ENCODE measurements at regions not wholly inside any gene's neighbourhood (a gene's known extent, or its start where the extent isn't known, plus 50 kb on each side); places are given as distances from the start of the nearest gene placed in this dataset.
"Not testable (repeated sequence)": the region's sequence is repeated elsewhere in the genome, so short reads cannot be mapped to it uniquely, and the experiment has no call there.

DNA sequence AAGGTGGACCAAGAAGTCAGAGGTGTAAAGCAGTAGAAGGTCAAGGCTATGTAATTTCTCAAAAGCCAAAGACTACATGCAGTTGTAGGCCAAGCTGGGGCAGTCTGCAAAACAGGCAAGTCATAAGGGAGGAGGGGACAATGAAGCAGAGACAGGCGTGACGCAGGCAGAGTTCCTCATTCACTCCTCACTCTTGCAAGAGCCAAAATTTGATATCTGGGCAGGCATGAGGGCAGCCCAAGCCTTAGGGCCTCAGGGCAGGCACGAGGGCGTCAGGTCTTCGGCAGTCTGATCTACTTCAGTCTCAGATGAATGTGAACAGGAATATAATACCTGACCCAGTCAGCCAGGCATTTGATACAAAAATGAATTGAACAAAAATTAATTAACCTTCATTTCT, 86.4 kb upstream of the AGA start:
- DNase-seq (ENCODE audit: low spot score) = no peak
- Histone ChIP-seq H3K9me3 (ENCODE audit: severe bottlenecking) (no peaks in the 10 kb centered on the region), H3K36me3 (ENCODE audit: low read depth) (no peaks in the 10 kb centered on the region), H3K27me3 (ENCODE audit: insufficient read depth, poor library complexity, severe bottlenecking) (no peaks in the 10 kb centered on the region), H3K4me3 (ENCODE audit: severe bottlenecking) (no peak overlapping the region), H3K27ac (ENCODE audit: poor library complexity, severe bottlenecking) (no peak overlapping the region), H3K4me1 (ENCODE audit: insufficient read depth, poor library complexity, severe bottlenecking) (no peaks in the 10 kb centered on the region)
- TF ChIP-seq, protein P1, sequence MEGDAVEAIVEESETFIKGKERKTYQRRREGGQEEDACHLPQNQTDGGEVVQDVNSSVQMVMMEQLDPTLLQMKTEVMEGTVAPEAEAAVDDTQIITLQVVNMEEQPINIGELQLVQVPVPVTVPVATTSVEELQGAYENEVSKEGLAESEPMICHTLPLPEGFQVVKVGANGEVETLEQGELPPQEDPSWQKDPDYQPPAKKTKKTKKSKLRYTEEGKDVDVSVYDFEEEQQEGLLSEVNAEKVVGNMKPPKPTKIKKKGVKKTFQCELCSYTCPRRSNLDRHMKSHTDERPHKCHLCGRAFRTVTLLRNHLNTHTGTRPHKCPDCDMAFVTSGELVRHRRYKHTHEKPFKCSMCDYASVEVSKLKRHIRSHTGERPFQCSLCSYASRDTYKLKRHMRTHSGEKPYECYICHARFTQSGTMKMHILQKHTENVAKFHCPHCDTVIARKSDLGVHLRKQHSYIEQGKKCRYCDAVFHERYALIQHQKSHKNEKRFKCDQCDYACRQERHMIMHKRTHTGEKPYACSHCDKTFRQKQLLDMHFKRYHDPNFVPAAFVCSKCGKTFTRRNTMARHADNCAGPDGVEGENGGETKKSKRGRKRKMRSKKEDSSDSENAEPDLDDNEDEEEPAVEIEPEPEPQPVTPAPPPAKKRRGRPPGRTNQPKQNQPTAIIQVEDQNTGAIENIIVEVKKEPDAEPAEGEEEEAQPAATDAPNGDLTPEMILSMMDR (IDR thresholded peaks at IDR 0.05; ENCODE audit: poor library complexity, severe bottlenecking) = no peak
- no peak for ATAC-seq (ENCODE audit: low read depth)

DNA sequence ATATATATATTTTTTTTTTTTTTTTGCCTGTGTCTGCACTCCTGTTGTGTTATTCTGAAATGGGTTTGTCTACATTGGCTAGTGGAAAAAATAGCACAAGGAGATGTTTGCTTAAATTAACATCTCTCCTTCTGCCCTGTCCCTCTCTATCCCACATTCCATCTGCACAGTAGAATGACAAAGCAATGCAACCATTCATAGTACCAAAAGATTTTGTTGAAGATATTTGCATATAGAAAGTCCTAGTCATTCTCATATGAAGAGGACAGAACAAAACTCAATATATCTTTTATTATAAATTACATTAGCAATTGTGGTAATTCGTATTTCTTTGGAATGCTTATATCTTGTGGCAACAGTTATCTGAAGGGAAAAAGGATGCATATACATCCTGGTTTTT, 88.3 kb upstream of the AGA start:
- no peak for DNase-seq (ENCODE audit: low spot score)
- no peaks in the 10 kb centered on the region for H3K27me3 ChIP-seq (ENCODE audit: insufficient read depth, poor library complexity, severe bottlenecking)
- no peak overlapping the region for H3K27ac ChIP-seq (ENCODE audit: poor library complexity, severe bottlenecking)
- H3K4me3 ChIP-seq (ENCODE audit: severe bottlenecking) = no peak overlapping the region
- H3K36me3 ChIP-seq (ENCODE audit: low read depth) = no peaks in the 10 kb centered on the region
- TF ChIP-seq, protein P1 (IDR thresholded peaks at IDR 0.05; ENCODE audit: poor library complexity, severe bottlenecking) = no peak
- no peaks in the 10 kb centered on the region for H3K4me1 ChIP-seq (ENCODE audit: insufficient read depth, poor library complexity, severe bottlenecking)
- no peak for ATAC-seq (ENCODE audit: low read depth)
- no peaks in the 10 kb centered on the region for H3K9me3 ChIP-seq (ENCODE audit: severe bottlenecking)

DNA sequence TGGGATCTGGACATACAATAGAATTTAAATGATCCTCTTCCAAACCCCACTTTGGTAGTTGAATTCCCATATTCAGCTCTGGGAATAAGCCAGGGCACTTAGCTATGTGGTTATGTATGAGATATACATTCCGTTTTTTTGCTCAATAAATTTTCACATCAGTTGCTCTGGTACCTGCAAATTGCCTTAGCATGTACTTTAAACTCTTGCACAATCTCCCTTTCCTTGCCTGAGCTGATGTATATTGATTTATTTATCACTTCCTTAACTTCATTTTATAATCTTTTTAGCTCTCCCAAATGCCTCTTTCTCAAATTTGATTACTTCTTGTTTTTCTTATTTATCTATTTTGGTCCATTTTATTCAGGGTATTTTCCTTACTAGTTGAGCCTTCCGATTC, 90.1 kb upstream of the AGA start:
- Histone ChIP-seq H3K9me3 (ENCODE audit: severe bottlenecking) (no peaks in the 10 kb centered on the region), H3K4me3 (ENCODE audit: severe bottlenecking) (no peak overlapping the region), H3K4me1 (ENCODE audit: insufficient read depth, poor library complexity, severe bottlenecking) (no peaks in the 10 kb centered on the region), H3K36me3 (ENCODE audit: low read depth) (no peaks in the 10 kb centered on the region), H3K27me3 (ENCODE audit: insufficient read depth, poor library complexity, severe bottlenecking) (no peaks in the 10 kb centered on the region), H3K27ac (ENCODE audit: poor library complexity, severe bottlenecking) (no peak overlapping the region)
- DNase-seq (ENCODE audit: low spot score) = no peak
- TF ChIP-seq, protein P1 (IDR thresholded peaks at IDR 0.05; ENCODE audit: poor library complexity, severe bottlenecking) = no peak
- no peak for ATAC-seq (ENCODE audit: low read depth)

DNA sequence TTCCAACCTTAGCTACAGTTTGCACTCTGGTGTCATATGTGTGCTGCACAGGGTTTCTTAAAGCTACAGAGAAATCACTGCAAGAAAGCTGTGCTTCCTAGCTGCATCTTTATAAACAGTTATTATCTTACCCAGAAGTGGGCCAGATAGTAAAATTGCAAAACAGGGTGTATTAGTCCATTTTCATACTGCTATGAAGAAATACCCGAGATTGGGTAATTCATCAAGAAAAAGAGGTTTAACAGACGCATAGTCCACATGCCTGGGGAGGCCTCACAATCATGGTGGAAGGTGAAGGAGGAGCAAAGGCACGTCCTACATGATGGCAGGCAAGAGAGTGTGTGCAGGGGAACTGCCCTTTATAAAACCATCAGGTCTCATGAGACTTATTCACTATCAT, 92.6 kb upstream of the AGA start:
- H3K27me3 ChIP-seq (ENCODE audit: insufficient read depth, poor library complexity, severe bottlenecking); ATAC-seq (ENCODE audit: low read depth); H3K36me3 ChIP-seq (ENCODE audit: low read depth); H3K27ac ChIP-seq (ENCODE audit: poor library complexity, severe bottlenecking); DNase-seq (ENCODE audit: low spot score); H3K4me3 ChIP-seq (ENCODE audit: severe bottlenecking); H3K4me1 ChIP-seq (ENCODE audit: insufficient read depth, poor library complexity, severe bottlenecking); H3K9me3 ChIP-seq (ENCODE audit: severe bottlenecking): not testable (repeated sequence)

DNA sequence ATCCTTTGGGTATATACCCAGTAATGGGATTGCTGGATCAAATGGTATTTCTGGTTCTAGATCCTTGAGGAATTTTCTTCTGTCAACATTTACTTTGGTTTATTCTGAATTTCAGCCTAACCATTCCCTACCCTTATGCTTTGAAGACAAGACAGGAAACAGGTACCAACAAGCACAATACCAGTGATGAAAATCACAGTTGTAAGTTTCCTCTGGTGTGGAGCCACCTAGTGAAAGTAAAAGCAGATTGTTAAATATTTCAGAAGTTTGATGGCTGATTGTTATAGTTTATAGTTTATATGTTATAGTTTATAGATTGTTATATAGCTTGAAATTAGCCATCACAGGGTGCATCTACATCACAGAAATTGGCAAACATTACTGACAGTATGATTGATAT, 104.5 kb upstream of the AGA start:
- no peak for ATAC-seq (ENCODE audit: low read depth)
- no peaks in the 10 kb centered on the region for H3K4me1 ChIP-seq (ENCODE audit: insufficient read depth, poor library complexity, severe bottlenecking)
- H3K27me3 ChIP-seq (ENCODE audit: insufficient read depth, poor library complexity, severe bottlenecking) = no peaks in the 10 kb centered on the region

More for the DNA sequence above, 104.5 kb upstream of the AGA start:
- H3K4me3 ChIP-seq (ENCODE audit: severe bottlenecking) = no peak overlapping the region
- no peak overlapping the region for H3K27ac ChIP-seq (ENCODE audit: poor library complexity, severe bottlenecking)
- H3K9me3 ChIP-seq (ENCODE audit: severe bottlenecking) = no peaks in the 10 kb centered on the region
- DNase-seq (ENCODE audit: low spot score) = no peak
- TF ChIP-seq, protein P1 (IDR thresholded peaks at IDR 0.05; ENCODE audit: poor library complexity, severe bottlenecking) = peak; percentile 38
- no peaks in the 10 kb centered on the region for H3K36me3 ChIP-seq (ENCODE audit: low read depth)

All from RWPE2 (cell line).